Fibroblast of the aortic adventitia (primary cell): ENCODE measurements at regions not wholly inside any gene's neighbourhood (a gene's known extent, or its start where the extent isn't known, plus 50 kb on each side); places are given as distances from the start of the nearest gene placed in this dataset.

ENCODE experiments used
- DNase-seq: peaks from one replicate; pipeline ENCODE4 v3.0.0-alpha.2; 2010; ENCODE audit warnings: low read depth
- H3K4me3 ChIP-seq: 2 replicates; pipeline ENCODE4 v1.5.1; 2011; ENCODE audit warnings: low read depth, mild to moderate bottlenecking, control low read depth, low read length, moderate library complexity
- TF ChIP-seq, protein P1 (sequence below): IDR thresholded peaks from 2 replicates; pipeline ENCODE4 v1.5.1; 2011; ENCODE audit warnings: mild to moderate bottlenecking, low read length, control low read depth, inconsistent platforms; ENCODE audit not compliant: insufficient read depth

DNA sequence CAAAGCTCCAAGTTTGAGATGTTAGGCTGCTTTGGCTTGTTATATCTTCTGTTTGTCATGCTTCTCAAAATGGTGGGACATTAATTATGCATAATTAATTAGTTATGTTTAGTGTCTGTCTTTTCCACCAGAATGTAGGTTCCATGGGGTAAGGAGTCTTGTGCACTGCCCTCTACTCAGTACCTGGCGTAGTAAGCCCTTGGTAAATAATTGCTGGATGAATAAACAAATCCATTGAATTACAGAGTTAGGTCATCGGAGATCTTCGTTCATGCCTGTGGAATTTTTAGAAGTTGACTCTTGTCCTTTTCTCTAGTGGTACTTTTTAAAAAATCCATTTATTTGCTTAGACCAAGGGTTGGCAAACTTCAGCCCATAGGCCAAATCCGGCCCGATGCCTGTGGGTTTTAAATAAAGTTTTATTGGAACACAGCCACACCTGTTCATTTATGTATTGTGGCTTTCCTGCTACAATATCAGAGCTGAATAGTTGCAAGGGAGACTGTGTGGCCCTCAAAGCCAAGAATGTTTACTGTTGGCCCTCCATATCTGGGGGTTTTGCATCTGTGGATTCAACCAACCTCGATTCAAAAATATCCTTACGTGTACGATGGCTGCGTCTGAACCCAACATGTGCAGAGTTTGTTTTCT lies 524.8 kb upstream of the EEF2KMT start:
- TF ChIP-seq, protein P1, sequence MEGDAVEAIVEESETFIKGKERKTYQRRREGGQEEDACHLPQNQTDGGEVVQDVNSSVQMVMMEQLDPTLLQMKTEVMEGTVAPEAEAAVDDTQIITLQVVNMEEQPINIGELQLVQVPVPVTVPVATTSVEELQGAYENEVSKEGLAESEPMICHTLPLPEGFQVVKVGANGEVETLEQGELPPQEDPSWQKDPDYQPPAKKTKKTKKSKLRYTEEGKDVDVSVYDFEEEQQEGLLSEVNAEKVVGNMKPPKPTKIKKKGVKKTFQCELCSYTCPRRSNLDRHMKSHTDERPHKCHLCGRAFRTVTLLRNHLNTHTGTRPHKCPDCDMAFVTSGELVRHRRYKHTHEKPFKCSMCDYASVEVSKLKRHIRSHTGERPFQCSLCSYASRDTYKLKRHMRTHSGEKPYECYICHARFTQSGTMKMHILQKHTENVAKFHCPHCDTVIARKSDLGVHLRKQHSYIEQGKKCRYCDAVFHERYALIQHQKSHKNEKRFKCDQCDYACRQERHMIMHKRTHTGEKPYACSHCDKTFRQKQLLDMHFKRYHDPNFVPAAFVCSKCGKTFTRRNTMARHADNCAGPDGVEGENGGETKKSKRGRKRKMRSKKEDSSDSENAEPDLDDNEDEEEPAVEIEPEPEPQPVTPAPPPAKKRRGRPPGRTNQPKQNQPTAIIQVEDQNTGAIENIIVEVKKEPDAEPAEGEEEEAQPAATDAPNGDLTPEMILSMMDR: no peak
- no peak for DNase-seq
- no peak overlapping the region for H3K4me3 ChIP-seq

DNA sequence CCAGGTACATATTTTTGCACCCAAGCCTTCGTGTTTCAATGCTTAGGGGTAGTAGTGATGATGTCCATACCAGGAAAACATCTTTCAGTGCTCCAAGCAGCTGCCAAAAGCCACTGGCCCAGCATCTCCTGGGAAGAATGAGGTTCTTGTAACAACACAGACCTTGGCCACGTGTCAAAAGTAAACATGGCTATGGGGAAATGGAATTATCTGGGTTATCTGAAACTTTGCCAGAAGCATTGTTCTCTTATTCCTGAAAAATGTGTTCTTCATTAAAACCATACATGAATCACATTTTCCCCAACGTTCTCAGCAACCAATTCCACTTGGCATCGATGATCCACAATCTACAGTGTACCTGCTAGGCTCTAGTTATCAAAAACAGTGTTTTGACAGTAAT lies 524.2 kb upstream of the EEF2KMT start:
- DNase-seq: peak; percentile 3
- H3K4me3 ChIP-seq: no peak overlapping the region
- TF ChIP-seq, protein P1: no peak

DNA sequence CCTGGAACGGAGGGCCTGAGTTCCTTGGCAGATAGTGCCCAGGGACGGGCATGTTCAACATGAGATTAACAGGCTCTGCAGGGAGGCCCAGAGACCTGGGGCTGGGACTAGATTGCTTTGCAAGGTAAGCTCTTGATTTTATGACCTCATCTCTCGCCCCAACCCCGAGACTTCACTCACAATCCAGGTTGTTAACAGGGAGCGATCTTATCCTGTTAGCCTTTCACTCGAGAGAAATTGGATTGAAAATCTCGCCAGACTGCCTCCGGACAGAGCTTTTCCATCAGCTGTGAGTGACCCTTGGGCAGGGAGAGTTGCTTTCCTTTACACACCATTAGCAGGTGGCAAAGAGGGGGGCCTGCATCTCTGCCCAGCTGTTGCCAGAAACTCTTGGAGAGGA lies 521.7 kb upstream of the EEF2KMT start:
- DNase-seq: no peak
- TF ChIP-seq, protein P1: no peak
- no peak overlapping the region for H3K4me3 ChIP-seq

DNA sequence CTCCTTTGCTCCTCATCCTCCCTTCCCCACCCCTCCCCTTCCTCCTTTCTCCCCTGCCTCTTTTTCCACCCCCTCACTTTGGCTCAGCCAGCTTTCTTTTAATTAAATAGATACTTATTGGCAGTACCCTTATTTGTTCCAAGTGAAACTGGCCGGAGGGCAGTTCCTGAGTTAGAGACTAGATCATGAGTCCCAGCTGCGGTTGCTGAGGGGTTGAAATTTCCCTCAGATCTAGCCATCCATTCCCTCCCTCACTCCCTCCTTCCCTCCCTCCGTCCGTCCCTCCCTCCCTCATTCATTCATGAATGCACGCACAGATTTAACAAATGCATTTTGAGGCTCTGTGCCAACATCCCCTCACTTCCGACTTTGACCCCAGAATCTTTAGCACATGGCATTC lies 519.2 kb upstream of the EEF2KMT start:
- H3K4me3 ChIP-seq: no peak overlapping the region
- TF ChIP-seq, protein P1: no peak
- DNase-seq: no peak

DNA sequence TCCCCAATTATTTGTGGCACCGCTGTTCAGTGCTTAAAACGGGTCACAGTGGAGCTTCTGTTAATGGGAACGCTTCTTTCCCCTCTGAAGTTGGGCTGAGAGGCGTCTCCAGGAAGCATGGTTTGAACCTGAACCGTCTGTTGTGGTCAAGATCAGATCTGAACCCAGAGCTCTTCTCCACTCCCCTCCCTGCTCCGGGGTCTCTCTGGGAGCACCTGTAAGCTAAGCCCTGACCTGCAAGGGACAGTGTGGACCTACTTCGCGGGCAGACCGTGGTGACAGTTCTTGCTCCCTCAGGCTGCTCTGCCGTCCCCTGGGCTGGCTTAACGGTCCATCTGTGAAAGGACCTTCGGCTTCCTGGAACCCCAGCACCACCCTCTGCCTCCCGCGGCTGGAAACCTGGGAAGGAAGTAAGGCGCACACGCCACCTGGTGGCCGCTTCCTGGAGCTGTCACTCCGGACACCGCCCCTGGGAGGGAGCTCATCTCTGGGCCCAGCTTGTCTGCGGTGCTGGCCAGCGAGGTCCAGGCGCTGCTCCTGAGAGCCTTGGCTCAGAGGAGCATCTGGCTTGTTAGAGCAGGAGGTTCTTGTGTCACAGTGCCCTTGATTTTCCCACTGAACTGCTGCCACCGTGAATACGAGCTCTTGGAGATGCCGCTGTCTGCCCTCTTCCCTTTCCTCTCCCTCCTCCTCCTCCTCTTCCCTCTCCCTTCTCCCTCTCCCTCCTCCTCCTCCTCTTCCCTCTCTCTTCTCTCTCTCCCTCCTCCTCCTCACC lies 518.5 kb upstream of the EEF2KMT start:
- TF ChIP-seq, protein P1: no peak
- no peak overlapping the region for H3K4me3 ChIP-seq
- no peak for DNase-seq

DNA sequence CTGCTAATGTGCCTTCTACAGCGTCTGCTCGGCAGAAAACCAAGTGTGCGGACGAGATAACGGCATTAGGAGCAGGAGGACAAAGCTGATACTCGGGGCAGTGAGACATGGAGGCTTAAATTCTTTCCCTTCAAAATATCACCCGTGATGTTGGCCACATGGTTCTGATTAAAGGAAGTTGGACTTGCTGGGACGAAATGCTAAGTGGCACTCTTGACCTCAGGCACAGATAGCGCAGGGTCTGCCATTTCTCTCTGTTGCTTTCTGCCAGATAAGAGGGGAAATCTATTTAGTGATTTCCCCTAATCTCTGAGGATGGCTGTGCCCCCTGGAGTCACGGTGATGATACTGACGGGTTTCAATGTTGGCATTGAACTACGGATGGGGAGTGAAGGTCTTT lies 509.6 kb upstream of the EEF2KMT start:
- TF ChIP-seq, protein P1: no peak
- H3K4me3 ChIP-seq: no peak overlapping the region

More for the DNA sequence above, 509.6 kb upstream of the EEF2KMT start:
- no peak for DNase-seq
